GM12874 (cell line): ENCODE measurements at regions not wholly inside any gene's neighbourhood (a gene's known extent, or its start where the extent isn't known, plus 50 kb on each side); places are given as distances from the start of the nearest gene placed in this dataset.

Experiments used
- CTCF ChIP-seq: IDR thresholded peaks from 2 replicates; pipeline ENCODE4 v1.5.1; 2011; ENCODE audit warnings: low read depth, mild to moderate bottlenecking, control low read depth, low read length, moderate library complexity; ENCODE audit not compliant: insufficient read depth

- TF ChIP-seq CTCF, result no peak
These were observed 245.1 kb downstream of the SOX9 start for GRCh38 chr17:72365857-72366414.

- no peak for TF ChIP-seq CTCF
These were observed 245.8 kb downstream of the SOX9 start for GRCh38 chr17:72366626-72367025.

GRCh38 chr17:72368191-72368590 lies 247.4 kb downstream of the SOX9 start:
- TF ChIP-seq CTCF, result no peak

- TF ChIP-seq CTCF, result no peak
These were observed 248.5 kb downstream of the SOX9 start for GRCh38 chr17:72369366-72369765.

GRCh38 chr17:72370819-72371218 lies 250.0 kb downstream of the SOX9 start:
- no peak for TF ChIP-seq CTCF

- no peak for TF ChIP-seq CTCF
These were observed 251.4 kb downstream of the SOX9 start for GRCh38 chr17:72372185-72372584.

GRCh38 chr17:72373910-72374741 lies 253.3 kb downstream of the SOX9 start:
- no peak for TF ChIP-seq CTCF
